ENCODE measurements at regions not wholly inside any gene's neighbourhood (a gene's known extent, or its start where the extent isn't known, plus 50 kb on each side); places are given as distances from the start of the nearest gene placed in this dataset.

DNA sequence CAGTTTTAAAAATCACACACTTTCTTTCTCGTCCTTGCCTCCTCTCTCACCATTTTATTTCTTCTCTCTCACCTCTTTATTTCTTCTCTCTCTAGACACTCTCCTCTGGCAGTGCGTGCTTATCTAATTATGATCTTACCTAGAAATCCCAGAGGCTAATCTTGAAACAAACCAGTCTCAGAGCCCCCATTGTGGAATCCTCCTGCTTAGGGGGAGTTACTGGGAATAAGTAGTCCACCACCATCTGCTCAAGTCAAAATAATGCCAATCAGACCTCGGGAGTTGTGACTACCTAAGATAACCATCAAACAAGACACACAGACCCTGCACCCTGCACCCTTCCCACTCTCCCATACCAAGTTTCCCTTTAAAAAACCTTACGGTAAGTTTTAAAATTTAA, 256.9 kb downstream of the POM121L12 start (continued):
- TF ChIP-seq, protein P1, sequence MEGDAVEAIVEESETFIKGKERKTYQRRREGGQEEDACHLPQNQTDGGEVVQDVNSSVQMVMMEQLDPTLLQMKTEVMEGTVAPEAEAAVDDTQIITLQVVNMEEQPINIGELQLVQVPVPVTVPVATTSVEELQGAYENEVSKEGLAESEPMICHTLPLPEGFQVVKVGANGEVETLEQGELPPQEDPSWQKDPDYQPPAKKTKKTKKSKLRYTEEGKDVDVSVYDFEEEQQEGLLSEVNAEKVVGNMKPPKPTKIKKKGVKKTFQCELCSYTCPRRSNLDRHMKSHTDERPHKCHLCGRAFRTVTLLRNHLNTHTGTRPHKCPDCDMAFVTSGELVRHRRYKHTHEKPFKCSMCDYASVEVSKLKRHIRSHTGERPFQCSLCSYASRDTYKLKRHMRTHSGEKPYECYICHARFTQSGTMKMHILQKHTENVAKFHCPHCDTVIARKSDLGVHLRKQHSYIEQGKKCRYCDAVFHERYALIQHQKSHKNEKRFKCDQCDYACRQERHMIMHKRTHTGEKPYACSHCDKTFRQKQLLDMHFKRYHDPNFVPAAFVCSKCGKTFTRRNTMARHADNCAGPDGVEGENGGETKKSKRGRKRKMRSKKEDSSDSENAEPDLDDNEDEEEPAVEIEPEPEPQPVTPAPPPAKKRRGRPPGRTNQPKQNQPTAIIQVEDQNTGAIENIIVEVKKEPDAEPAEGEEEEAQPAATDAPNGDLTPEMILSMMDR (IDR thresholded peaks at IDR 0.05 in 2 of 3, conservative IDR thresholded peaks at IDR 0.05 in 1 of 3; ENCODE audit: borderline replicate concordance in 1 of 3, insufficient read depth in 1 of 3, low read depth in 2 of 3, low read length in 2 of 3) = no peak
- TF ChIP-seq EZH2phosphoT487 (IDR thresholded peaks at IDR 0.05; ENCODE audit: borderline replicate concordance) (no peak), SP1 (IDR thresholded peaks at IDR 0.05; ENCODE audit: low read depth) (no peak), FOSL1 (IDR thresholded peaks at IDR 0.05; ENCODE audit: low read depth) (no peak)
- TF ChIP-seq, protein P2, sequence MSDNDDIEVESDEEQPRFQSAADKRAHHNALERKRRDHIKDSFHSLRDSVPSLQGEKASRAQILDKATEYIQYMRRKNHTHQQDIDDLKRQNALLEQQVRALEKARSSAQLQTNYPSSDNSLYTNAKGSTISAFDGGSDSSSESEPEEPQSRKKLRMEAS (IDR thresholded peaks at IDR 0.05) = no peak

DNA sequence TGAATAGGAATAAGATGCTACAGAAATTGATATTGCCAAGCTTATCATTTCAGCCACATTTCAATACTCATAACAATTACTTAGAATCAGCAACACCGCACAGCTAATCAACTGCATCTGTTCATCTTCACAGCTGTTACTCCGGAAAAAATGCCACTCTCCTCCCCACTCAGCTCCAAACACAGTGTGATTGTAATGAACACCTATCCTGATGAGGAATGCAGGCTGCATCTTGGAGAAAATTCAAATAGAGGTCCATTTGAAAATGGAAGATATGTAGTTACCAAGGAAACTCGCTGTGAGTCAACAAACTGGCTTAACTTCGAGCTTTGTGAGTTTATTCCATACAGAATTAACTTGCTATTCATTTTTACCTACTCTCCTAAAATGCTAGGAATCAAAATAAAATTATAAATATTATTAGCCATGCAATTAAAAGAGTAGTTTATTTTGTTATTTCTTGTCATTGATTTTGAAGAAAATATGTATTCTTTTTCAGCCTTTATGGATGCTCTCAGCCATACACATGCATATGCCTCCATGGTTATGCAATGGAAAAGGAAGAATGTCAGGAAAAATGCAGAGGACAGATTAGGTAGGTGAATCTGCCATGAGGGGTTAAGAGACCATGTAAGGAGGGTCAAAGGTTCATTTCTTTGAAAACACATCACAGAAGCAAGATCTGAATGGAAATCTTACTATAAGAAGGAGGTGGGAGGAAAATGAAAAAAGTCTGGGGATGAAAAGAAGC, 267.2 kb downstream of the POM121L12 start:
- no peak overlapping the region for H3K4me3 ChIP-seq (replicated peaks in 1 of 2; ENCODE audit: low read depth in 1 of 2, low read length in 2 of 2)
- POLR2A ChIA-PET = no interaction called here
- RAD21 ChIA-PET (ENCODE audit: low non-redundant PET in 1 of 2, low total read pairs in 2 of 2, uncharacterized antibody in 2 of 2, unreplicated experiment in 2 of 2) = no interaction called here
- H3K36me3 ChIP-seq (ENCODE audit: control insufficient read depth in 1 of 2, insufficient read depth in 2 of 2, low read length in 2 of 2) = no peaks in the 10 kb centered on the region
- H3K27ac ChIP-seq (ENCODE audit: low read depth, low read length) = no peak overlapping the region
- H3K27me3 ChIP-seq (ENCODE audit: insufficient read depth, low read length) = no peaks in the 10 kb centered on the region
- ATAC-seq (no peak), DNase-seq (ENCODE audit: low read depth, low spot score) (no peak)
- TF ChIP-seq, protein P1 (IDR thresholded peaks at IDR 0.05 in 2 of 3, conservative IDR thresholded peaks at IDR 0.05 in 1 of 3; ENCODE audit: borderline replicate concordance in 1 of 3, insufficient read depth in 1 of 3, low read depth in 2 of 3, low read length in 2 of 3) = no peak
- TF ChIP-seq SRF (IDR thresholded peaks at IDR 0.05; ENCODE audit: low read depth) = no peak
- no peak for TF ChIP-seq YY1 (IDR thresholded peaks at IDR 0.05; ENCODE audit: extremely low read depth, insufficient replicate concordance, low read depth, low read length)
- TF ChIP-seq, protein P3, sequence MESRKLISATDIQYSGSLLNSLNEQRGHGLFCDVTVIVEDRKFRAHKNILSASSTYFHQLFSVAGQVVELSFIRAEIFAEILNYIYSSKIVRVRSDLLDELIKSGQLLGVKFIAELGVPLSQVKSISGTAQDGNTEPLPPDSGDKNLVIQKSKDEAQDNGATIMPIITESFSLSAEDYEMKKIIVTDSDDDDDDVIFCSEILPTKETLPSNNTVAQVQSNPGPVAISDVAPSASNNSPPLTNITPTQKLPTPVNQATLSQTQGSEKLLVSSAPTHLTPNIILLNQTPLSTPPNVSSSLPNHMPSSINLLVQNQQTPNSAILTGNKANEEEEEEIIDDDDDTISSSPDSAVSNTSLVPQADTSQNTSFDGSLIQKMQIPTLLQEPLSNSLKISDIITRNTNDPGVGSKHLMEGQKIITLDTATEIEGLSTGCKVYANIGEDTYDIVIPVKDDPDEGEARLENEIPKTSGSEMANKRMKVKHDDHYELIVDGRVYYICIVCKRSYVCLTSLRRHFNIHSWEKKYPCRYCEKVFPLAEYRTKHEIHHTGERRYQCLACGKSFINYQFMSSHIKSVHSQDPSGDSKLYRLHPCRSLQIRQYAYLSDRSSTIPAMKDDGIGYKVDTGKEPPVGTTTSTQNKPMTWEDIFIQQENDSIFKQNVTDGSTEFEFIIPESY (IDR thresholded peaks at IDR 0.05; ENCODE audit: extremely low read depth, insufficient replicate concordance, low read length) = no peak
- no peak for TF ChIP-seq ELF1 (IDR thresholded peaks at IDR 0.05; ENCODE audit: borderline replicate concordance, low read depth)
- TF ChIP-seq EGR1 (IDR thresholded peaks at IDR 0.05; ENCODE audit: low read depth) = no peak
- no peak for TF ChIP-seq EZH2phosphoT487 (IDR thresholded peaks at IDR 0.05; ENCODE audit: borderline replicate concordance)
- TF ChIP-seq POLR2A (IDR thresholded peaks at IDR 0.05; ENCODE audit: borderline replicate concordance, extremely low read depth, insufficient read depth, insufficient read length) = no peak
- no peak for TF ChIP-seq SP1 (IDR thresholded peaks at IDR 0.05; ENCODE audit: low read depth)
- TF ChIP-seq, protein P2 (IDR thresholded peaks at IDR 0.05) = no peak
- TF ChIP-seq, protein P4, sequence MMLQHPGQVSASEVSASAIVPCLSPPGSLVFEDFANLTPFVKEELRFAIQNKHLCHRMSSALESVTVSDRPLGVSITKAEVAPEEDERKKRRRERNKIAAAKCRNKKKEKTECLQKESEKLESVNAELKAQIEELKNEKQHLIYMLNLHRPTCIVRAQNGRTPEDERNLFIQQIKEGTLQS (IDR thresholded peaks at IDR 0.05) = no peak
- TF ChIP-seq JUND (IDR thresholded peaks at IDR 0.05) = no peak
- no peaks in the 10 kb centered on the region for H3K79me2 ChIP-seq (ENCODE audit: insufficient read depth, low read length)
- no TSS peak for BruUV-seq (replicated peaks)
- H3K4me1 ChIP-seq (ENCODE audit: control insufficient read depth in 1 of 2, insufficient read depth in 2 of 2, low read length in 2 of 2) = no peaks in the 10 kb centered on the region
- H4K20me1 ChIP-seq (ENCODE audit: insufficient read depth) = no peaks in the 10 kb centered on the region
- no peaks in the 10 kb centered on the region for H3K9me2 ChIP-seq (ENCODE audit: insufficient read depth)
- CTCF ChIA-PET = no interaction called here
- peaks cover 4 to 36% of the 10 kb centered on the region in 2 experiments; a peak in 3 of 4 replicates for H3K9me3 ChIP-seq (ENCODE audit: control insufficient read depth in 1 of 2, insufficient read depth in 1 of 2, low read depth in 1 of 2, low read length in 2 of 2)
- H3K4me2 ChIP-seq (ENCODE audit: low read length) = no peak overlapping the region
- intact Hi-C loops (cut with micrococcal nuclease) = no loop called here
- H2AFZ ChIP-seq (ENCODE audit: low read depth, low read length, poor library complexity, severe bottlenecking) = no peak overlapping the region
- H3K9ac ChIP-seq (ENCODE audit: low read length) = no peak overlapping the region

Measured in HCT116 (cell line).